NCI-H1105 (cell line): ENCODE measurements at regions not wholly inside any gene's neighbourhood (a gene's known extent, or its start where the extent isn't known, plus 50 kb on each side); places are given as distances from the start of the nearest gene placed in this dataset.

Experiments used
- DNase-seq: peaks from one replicate; lab custom pipeline; 2025; lab: John Stamatoyannopoulos, UW

DNA sequence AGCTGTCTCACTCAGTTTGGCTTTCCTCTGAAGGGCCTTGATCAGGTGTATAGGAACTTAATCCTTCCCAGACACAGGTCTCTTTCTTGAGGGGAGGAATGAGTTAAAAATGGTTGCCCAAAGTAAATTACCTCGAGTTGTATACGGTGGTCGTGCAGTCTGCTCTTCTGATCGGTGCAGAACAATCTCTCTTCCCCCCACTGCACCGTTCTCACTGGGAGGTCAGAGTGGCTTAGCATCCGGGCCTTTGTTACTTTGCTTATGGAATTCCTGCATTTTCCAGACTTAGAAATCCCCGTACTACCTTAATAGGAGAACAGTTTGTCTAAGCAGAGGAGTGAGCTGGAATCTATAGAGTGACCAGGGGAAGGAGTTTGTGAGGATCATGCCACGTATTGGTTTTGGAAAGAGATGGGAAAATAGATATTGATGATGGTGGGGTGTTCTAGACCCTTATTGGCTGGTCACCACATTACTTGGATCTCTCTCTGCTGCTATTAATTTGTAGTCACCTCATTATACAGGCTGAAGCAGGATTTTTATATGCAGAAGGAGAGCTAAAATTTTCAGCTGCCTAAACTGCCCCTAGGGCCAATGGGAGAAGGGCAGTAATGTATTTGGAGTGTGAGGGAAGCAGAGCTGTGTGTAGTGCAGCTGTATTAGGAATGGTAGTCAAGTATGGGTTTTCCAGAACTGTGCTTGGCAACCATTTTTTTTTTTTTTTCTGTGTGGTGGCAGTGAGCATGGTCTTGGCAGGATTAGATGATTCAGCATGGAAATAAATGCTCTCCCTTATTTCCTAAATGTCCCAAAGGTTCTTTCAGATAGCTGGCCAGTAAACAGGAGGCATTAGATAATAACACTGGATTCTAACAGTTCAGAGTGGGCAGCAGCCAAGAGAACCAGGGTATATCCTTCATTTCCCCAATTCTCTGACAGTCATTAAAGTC, 81.5 kb downstream of the NDUFS5 start:
- no peak for DNase-seq

DNA sequence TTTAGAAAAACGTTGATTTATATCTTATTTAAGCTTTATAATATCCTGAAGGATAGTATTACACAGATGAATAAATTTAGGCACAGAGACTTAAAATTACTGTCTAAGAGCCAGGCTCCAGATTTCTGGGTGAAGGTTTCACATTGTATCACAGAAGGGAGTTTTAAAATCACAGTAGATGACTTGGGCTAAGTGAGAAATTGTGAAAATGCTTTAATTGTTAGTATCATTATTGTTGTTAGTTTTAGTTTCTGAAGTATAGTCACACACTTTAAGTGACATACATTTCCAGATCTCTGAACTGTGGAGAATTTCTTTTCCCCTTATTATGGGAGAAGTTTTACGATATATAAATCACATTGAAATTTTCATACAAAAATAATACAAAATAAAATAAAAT, 83.5 kb downstream of the NDUFS5 start:
- no peak for DNase-seq

DNA sequence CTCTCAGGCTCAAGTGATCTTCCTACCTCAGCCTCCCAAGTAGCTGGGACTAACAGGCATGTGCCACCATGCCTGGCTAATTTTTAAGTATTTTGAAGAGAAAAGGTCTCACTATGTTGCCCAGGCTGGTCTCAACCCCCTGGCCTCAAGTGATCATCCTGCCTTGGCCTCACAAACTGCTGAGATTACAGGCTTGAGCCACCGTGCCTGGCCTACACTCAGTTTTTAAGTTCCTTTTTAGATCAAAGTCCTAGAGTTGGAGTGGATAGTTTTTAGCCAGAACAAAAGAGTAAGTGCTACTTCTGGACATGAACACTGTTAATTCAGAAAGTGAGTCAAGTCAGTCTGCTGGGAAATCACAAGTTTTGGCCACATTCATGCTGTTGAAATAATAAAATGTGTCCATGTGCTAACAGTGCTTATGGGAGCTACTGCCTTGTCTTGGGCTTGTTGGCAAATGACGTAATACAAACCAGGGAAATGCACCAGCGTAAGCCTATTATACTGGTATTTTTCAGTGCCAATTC, 84.2 kb downstream of the NDUFS5 start:
- no peak for DNase-seq

DNA sequence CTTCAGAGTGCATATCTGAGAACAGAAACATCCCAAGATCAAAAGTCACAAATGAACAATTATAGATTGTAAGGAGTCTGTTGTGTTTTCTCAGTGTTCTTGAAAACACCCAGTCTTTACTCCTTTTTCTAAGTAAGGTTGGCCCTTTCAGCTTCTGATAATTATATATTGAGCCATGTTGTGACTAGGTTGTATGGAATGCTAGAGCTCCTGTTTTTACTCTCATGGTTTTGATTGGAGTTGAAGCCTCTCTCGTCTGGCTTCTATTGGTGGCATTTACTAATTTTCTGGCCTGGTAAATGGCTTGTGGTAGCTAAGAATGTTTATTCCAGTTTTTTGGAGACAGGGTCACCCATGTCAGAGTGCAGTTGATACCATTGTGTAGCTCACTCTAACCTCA, 84.7 kb downstream of the NDUFS5 start:
- no peak for DNase-seq

DNA sequence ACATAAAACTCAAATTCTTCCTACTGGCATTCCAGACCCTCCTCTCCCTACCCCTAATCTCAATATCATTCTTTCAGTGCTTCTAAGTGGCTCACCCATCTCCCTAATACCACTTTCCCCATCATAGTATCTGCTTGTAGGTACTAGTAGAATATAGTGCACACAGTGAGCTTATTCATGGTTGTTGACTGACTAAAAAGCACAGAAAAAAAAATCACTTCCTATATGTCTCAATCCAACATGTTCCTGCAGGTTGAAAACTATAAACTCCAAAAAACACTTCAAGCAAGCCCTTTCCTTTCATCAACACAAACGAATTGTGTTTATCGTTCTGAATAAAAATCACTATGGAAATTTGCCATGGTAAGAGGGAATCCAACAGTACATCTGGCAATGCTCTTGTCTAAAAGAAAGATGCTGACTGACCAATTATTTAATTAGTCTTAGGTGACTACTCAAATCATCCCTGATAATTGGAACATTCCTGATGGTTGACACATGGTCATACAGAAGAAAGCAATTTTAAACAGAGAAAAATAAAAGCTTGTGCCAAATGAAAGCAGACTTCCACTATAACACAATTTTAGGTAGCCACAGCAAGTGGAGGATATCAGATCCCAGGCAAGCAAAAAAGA, 87.1 kb downstream of the NDUFS5 start:
- no peak for DNase-seq

DNA sequence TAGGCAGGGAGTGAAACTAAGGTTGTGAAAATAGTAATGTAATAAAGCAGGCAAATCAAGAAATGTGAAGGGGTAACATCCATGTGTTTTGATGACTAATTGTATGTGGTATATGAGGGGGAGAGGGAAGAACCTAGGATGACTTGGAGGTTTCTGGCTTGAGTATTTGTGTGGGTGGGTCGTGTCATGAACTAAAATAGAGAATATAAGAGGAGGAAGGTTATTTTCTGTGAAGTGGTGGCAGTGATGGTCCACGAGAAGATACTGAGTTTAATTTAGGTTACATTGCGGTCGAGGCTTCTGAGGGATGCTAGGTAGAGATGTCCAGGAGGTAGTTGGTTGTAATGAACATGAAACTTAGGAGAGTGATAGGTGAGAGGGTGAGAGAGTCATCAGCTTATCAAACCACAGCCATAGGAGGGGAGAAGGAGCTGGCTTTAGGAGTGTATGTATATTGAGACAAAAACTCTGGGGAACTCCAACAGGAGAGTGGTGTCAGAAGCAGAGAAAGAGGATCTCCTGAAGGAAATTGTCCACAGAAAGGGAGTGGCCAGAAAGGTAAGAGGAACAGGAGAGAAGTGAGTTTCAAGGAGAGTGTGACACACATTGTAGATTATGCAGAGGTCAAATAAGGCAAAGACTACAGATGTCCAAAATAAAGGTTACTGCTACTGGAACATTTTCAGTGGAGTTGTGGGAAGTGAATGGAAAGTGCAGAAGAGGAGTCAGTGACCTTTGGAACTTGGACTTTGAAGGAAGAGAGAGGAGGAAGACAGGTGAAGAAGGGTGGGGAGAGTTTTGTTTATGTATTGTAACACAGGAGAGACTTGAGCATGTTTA, 89.0 kb upstream of the MACF1 start:
- no peak for DNase-seq

DNA sequence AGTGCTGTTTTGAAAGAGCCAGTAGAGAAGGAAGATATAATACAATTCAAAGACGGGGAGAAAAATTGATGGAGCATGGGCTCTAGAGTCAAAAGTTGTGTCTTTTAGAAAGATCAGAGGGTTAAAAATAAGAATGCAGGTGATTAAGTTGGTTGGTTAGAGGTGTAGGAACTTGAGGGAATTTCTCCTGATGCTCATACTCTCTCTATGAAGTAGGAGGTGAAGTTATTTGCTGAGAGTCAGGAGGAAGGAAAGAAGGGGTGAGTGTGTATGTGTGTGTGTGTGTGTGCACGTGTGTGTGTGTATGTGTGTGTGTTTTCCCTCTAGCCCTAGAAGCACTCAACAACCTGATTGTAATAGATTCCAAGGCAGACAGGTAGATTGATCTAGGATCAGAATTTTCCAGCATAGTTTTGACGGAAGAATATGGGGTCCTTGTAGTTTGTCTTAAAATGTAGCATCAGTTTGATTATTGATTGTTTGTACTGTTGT, 88.3 kb upstream of the MACF1 start:
- no peak for DNase-seq

DNA sequence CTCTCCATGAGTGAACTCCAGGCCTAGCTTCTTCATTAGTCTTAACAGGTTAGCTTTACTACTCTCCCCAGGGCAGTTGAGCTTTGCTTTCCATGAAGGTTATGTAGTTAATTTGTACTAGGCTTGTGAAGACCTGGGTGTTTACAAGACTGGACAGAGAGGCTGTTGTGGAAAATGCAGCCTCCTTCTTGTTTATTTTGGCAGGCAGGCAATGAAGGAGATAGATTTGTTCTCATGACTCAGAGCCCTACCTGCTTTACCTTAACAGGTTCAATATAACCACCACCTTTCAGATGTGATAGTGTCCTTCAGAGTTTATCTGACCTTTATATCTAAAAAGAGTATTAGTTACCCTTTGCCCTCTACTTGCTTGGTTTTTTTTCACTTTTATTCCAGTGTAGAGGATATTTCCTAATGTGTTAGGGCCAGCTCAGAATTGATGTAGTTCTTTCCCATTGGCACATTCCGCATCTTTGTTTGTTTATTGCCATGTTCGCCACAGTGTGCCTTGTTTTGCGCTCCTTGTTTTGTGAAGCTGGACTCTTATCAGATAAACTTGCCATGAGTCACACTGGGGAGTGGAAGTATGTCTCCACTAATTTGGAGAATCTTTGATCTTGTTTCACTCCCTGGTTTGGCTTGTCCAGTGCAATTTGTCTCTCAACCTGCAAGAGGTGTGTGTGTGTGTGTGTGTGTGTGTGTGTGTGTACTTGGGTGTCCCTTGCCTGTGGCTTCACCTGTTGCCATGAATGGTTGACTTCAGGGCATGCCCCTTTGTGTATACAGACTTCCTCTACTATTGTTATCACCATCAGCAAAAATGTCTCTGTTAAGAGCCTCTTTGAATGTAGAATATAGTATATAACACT, 87.4 kb upstream of the MACF1 start:
- no peak for DNase-seq

DNA sequence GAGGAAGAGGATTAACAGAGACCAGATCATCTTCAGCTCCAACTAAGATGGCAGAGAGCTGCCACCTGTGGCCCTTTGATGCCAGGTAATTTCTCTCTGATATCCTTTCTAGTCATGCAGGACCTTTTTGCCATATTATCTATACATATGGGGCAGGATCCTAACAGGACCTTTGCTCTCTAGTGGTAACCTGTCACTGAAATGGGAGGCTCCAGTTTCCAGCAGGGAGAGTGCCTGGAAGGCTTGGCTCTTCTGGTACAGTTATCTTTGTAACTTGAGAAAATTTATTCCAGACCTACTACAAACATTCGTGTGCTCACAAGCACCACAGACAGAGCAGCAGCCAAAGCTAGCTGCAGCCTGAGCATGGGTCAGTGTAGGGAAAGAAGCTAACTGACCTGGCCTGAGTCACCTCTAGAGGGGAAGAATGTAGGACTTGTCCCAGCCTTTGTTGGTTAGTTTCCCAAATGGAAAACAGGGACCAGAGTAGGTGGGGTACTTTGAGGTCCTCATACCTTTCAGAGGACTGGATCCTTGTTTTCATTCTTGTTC, 86.5 kb upstream of the MACF1 start:
- no peak for DNase-seq

DNA sequence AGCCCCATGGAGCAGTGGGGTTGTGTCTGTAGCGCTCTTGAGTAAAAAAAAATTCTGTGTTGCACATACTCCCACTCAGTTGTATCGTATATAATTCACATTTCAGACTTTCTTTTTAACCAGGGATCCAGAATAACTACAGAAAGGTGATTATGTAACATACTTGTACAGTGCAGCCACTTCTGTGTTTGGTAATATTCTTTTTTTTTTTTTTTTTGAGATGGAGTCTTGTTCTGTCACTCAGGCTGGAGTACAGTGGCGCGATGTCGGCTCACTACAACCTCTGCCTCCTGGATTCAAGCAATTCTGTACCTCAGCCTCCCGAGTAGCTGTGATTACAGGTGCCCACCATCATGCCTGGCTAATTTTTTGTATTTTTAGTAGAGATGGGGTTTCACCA, 82.4 kb upstream of the MACF1 start:
- no peak for DNase-seq

DNA sequence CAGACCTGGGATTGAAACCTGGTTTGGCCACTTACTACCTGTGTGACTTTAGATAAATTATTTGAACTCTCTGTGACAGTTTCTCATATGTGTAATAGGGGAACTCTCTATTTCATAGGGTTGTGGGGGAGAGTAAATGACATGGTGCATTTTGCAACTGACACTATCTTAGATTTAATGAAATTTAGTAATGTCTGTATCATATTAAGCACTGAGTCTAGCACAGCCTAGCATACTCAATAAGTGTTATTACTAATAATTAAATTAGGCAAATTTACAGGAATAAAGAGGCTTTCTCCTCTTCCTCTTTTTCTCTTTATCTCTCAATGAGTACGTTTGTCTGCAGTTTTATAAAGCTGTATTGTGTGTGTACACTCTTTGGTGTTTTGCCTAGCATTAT, 80.2 kb upstream of the MACF1 start:
- no peak for DNase-seq

DNA sequence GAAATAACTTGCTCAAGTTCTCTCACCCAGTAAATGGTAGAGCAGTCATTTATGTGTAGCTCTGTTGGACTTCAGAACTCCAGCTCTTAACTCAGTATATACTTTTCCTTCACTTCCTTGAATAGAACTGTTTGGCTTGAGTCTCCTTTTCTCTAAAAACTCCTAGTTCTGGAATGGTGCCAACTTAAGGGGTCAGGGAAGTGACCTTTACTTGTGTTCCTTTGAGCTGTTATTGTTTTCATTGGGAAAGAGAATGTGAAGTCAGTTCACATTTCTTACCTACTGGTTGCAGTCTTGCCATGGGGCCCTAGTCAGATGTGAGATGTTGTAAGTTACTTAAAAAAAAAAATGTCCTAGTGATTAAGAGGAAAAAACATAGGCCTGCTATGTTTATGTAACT, 77.0 kb upstream of the MACF1 start:
- no peak for DNase-seq

DNA sequence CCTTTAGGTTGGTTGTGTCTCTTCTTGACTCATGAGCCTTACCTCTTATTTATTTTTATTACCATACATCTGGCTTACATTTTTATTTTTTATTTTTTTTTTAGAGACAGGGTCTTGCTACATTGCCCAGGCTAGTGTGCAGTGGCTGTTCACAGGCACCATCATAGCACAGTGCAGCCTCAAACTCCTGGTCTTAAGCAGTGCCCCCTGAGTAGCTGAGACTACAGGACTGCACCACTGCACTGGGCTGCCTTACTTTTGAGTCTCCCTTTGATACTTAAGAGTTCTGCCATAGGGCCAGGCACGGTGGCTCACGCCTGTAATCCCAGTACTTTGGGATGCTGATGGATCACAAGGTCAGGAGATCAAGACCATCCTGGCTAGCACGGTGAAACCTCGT, 76.4 kb upstream of the MACF1 start:
- DNase-seq = no peak

DNA sequence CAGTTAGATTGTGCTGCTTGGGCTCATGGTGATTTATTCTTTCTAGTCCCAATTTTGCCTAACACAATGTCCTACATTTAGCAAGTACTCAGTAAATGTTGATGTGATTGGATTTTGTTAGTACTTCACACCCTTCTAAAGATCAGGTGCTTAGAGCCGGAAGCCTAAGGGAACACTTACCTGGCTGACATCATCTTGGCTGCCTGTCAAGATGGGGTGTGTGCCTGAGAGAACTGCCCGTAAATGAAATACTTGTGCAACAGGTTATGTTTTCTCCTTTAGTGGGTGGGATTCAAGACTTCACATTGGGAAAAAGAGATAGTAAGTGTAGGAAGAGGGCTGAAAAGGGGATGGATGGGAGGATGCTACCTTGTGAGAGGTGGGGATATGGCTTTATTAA, 75.5 kb upstream of the MACF1 start:
- DNase-seq = peak; percentile 79

DNA sequence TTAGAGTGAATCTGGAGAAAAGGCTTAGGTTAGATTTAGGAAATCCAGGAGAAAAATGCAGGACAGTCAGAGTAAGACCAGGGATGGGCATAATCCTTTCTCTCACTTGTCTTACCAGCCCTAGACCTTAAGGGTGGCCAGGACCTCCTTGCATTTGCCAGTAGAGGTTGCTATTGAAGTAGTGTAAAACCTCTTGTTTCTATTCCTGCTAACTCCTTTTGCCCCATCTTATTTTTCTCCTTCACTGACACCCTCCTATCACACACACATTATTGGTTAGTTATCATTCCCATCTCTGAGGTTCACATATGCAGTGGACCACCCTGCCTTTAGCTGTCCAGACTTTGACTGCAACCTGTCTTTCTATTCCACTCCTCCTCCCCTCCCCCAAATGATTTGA, 75.0 kb upstream of the MACF1 start:
- no peak for DNase-seq

DNA sequence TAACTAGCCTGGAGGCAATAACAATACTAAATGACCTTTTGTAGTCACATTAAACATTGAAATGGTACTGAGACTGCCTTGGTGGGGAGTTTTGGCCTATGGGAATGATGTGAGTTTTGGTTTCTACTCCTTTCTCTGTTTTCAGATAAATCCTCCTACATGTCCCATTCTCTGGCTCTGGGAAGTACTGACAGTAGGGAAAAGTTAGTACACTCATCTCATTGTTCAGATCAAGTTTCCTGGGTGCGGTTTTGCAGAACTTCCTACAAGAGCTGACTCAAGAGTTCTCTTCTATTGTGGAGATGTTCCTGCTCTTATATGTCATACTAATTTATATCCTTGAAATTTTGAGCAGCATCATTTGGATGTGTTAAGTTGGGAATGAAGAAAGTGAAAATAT, 74.2 kb upstream of the MACF1 start:
- no peak for DNase-seq

DNA sequence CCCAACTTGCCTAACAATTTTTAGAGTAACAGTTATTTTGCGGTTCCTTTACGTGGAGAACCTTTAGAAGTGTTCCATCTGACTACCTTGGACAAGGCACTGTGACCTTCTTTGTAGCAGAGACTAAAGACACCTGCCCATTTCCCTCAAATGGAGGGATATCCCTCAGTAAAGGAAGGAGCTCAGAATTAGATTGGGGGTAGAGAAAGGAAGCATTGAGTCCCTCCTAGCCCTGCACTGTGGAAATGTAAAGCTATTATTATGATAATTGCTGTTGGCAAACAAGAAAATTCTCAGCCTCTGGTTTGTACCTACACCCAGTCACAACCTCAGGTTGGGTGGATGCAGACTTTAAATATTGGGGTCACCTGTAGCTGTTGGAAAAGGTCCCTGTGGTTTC, 72.6 kb upstream of the MACF1 start:
- no peak for DNase-seq

DNA sequence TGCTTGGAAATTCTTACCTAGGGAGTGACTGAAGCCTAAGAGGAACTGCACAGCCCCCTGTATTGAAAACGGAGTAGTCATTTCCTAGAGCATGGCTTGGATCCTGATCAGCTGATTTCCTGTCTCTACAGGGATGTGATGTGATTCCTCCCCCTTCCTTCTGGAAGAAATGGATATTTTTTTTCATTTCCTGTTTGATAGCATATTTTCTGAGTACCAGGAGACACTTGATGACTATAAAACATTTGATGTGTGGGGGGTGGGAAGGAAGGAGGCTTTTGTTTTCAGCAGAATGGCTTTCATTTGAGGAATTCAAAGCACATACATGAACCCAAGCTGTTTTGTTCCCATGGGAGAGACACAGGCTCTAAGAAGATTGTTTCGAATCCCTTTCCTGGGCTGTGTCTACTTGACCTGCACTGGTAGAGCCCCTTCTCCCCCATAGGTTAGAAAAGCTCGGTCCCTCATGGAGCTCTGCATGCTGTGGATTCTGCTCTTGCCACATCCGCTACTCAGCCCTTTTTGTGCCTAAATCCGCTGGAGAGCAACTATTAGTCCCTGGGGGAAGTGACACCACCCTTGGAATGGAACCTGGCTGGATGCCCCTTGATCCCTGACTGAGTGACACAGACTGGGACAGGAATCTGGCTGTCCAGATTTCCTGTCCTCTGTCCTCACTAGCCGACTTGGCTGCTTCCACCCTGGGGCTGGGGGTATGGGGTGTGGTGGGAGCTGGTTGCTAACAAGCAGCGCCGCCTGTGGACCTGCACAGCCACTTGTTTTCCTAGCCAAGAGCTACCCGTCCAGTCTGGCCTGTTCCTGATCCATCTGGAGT, 71.8 kb upstream of the MACF1 start:
- DNase-seq = no peak

DNA sequence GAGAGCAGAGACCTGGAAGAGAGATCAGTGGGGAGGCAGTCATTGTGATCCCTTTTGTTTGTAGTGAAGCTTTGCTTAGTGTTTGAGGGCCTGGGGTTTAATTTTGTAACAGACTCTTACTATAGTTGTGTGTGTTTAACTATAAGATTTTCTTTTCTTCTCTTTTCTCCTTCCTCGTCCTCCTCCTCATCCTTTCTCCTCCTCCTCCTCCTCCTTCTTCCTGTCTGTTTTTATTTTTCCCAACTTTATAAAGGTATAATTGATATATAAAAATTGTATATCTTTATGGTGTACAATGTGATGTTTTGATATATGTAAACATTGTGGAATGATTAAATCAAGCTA, 71.2 kb upstream of the MACF1 start:
- no peak for DNase-seq

DNA sequence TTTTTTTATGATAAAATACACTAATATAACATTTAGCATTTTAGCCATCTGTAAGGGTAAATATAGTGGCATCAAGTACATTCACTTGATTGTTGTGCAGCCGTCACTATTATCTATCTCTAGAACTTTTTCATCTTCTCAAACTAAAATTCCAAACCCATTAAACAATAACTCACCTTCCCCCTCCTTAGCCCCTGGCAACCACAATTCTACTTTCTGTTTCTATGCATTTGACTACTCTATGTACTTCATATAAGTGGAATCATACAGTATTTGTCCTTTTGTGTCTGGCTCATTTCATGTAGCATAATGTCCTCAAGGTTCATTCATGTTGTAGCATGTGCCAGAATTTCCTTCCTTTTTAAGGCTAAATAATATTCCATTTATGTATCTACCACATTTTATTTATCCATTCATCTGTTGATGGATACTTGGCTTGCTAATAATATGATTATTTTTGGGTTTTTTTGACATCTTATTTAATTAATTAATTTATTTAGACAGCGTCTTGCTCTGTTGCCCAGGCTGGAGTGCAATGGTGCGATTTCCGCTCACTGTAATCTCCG, 69.6 kb upstream of the MACF1 start:
- no peak for DNase-seq
